ENCODE measurements at regions not wholly inside any gene's neighbourhood (a gene's known extent, or its start where the extent isn't known, plus 50 kb on each side); places are given as distances from the start of the nearest gene placed in this dataset.
A peak's percentile ranks its signal among the peaks of the same experiment; 100 is the strongest.

DNA sequence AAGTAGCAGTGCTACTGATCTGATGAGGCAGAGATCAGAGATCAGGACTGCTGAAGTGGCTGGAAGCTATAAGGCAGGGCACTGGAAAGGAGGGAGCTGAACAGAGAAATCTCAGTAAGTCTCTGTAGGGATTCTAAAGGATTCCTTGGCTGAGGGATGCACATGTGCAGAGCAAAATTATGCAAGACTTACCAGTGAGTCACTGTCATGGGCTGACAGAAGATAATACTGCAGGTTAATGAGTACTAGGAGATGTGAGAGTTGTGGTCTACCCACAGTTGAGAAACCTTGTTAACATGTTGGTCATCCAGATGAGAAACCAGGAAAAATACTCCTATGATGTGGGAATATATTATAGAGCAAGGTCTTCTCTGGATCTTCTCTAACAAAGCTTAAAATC is 378.1 kb downstream of the HAPSTR1 start:
- Histone ChIP-seq H3K27me3 (ENCODE audit: control insufficient read depth, insufficient read depth, low read length) (no peaks in the 10 kb centered on the region), H3K4me1 (ENCODE audit: control insufficient read depth, extremely low read depth, insufficient read depth, low read length) (no peaks in the 10 kb centered on the region), H3K79me2 (ENCODE audit: control insufficient read depth, insufficient read depth, low read length) (no peaks in the 10 kb centered on the region), H3K4me3 (replicated peaks in 1 of 4; ENCODE audit: control extremely low read depth in 1 of 4, insufficient read depth in 1 of 4, low read depth in 3 of 4, low read length in 4 of 4) (no peak overlapping the region), H3K27ac (ENCODE audit: insufficient read depth, low read length) (no peak overlapping the region), H4K20me1 (ENCODE audit: control insufficient read depth, extremely low read depth, insufficient read depth, low read length) (no peaks in the 10 kb centered on the region), H2AFZ (ENCODE audit: low read length) (no peak overlapping the region), H3K9me3 (ENCODE audit: control insufficient read depth, insufficient read depth, low read depth, low read length) (no peaks in the 10 kb centered on the region), H3K9ac (ENCODE audit: insufficient read depth, low read length) (no peak overlapping the region), H3K36me3 (ENCODE audit: control insufficient read depth, insufficient read depth, low read length) (no peaks in the 10 kb centered on the region), H3K4me2 (ENCODE audit: extremely low read depth, insufficient read depth, low read length) (no peak overlapping the region)
- TF ChIP-seq, protein P1, sequence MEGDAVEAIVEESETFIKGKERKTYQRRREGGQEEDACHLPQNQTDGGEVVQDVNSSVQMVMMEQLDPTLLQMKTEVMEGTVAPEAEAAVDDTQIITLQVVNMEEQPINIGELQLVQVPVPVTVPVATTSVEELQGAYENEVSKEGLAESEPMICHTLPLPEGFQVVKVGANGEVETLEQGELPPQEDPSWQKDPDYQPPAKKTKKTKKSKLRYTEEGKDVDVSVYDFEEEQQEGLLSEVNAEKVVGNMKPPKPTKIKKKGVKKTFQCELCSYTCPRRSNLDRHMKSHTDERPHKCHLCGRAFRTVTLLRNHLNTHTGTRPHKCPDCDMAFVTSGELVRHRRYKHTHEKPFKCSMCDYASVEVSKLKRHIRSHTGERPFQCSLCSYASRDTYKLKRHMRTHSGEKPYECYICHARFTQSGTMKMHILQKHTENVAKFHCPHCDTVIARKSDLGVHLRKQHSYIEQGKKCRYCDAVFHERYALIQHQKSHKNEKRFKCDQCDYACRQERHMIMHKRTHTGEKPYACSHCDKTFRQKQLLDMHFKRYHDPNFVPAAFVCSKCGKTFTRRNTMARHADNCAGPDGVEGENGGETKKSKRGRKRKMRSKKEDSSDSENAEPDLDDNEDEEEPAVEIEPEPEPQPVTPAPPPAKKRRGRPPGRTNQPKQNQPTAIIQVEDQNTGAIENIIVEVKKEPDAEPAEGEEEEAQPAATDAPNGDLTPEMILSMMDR (conservative IDR thresholded peaks at IDR 0.05 in 1 of 2, IDR thresholded peaks at IDR 0.05 in 1 of 2; ENCODE audit: low read depth in 1 of 2, low read length in 2 of 2): no peak
- no peak for TF ChIP-seq EZH2 (IDR thresholded peaks at IDR 0.05; ENCODE audit: low read length, missing control alignments)
- DNase-seq (ENCODE audit: low read depth in 2 of 2): peak in 1 of 2 donors; percentile 36

DNA sequence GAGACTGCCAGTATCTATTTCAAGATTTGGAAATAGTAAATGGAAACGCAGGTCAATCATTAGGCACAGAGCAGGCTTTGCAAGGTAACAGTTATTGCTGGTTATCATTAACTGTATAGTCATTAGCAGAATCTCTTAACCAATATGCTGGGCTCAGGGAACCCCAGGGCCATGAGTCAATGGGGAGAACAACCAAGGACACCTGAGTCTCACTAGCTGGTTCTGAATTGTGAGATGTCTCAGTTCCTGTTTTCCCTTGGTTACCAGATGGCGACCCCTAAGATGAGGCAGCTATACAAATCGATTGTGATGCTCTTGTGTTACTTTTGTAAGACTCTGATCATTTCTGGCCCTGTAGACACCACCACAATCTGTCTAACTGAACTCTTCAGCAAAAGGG is 385.3 kb downstream of the HAPSTR1 start:
- Histone ChIP-seq H3K79me2 (ENCODE audit: control insufficient read depth, insufficient read depth, low read length) (no peaks in the 10 kb centered on the region), H2AFZ (ENCODE audit: low read length) (no peak overlapping the region), H3K9ac (ENCODE audit: insufficient read depth, low read length) (no peak overlapping the region), H3K36me3 (ENCODE audit: control insufficient read depth, insufficient read depth, low read length) (no peaks in the 10 kb centered on the region), H4K20me1 (ENCODE audit: control insufficient read depth, extremely low read depth, insufficient read depth, low read length) (no peaks in the 10 kb centered on the region), H3K4me2 (ENCODE audit: extremely low read depth, insufficient read depth, low read length) (no peak overlapping the region), H3K27me3 (ENCODE audit: control insufficient read depth, insufficient read depth, low read length) (no peaks in the 10 kb centered on the region), H3K4me1 (ENCODE audit: control insufficient read depth, extremely low read depth, insufficient read depth, low read length) (no peaks in the 10 kb centered on the region), H3K9me3 (ENCODE audit: control insufficient read depth, insufficient read depth, low read depth, low read length) (no peaks in the 10 kb centered on the region), H3K27ac (ENCODE audit: insufficient read depth, low read length) (no peak overlapping the region), H3K4me3 (replicated peaks in 1 of 4; ENCODE audit: control extremely low read depth in 1 of 4, insufficient read depth in 1 of 4, low read depth in 3 of 4, low read length in 4 of 4) (no peak overlapping the region)
- TF ChIP-seq EZH2 (IDR thresholded peaks at IDR 0.05; ENCODE audit: low read length, missing control alignments): no peak
- TF ChIP-seq, protein P1 (conservative IDR thresholded peaks at IDR 0.05 in 1 of 2, IDR thresholded peaks at IDR 0.05 in 1 of 2; ENCODE audit: low read depth in 1 of 2, low read length in 2 of 2): no peak
- DNase-seq (ENCODE audit: low read depth in 2 of 2): no peak

DNA sequence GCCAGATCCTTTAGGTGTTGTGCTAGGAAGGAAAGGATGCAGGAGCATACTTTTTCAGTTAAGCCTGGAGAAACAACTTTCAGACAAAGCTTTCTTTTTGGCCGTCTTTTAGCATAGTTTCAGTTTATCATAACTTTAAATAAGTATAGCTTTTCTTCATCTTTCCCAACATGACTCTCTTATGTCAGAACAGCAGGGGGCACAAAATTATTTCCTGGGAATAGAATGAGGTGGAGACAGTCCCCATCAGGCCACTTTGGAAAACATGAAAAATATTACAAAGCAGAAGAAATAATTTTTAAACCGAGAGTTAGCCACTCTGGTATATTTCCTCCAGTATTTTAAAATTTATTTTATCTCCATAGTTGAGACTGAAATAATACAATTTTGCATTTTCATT is 387.6 kb downstream of the HAPSTR1 start:
- Histone ChIP-seq H3K79me2 (ENCODE audit: control insufficient read depth, insufficient read depth, low read length) (no peaks in the 10 kb centered on the region), H3K27me3 (ENCODE audit: control insufficient read depth, insufficient read depth, low read length) (no peaks in the 10 kb centered on the region), H3K9me3 (ENCODE audit: control insufficient read depth, insufficient read depth, low read depth, low read length) (no peaks in the 10 kb centered on the region), H3K9ac (ENCODE audit: insufficient read depth, low read length) (no peak overlapping the region), H3K4me1 (ENCODE audit: control insufficient read depth, extremely low read depth, insufficient read depth, low read length) (no peaks in the 10 kb centered on the region), H3K36me3 (ENCODE audit: control insufficient read depth, insufficient read depth, low read length) (no peaks in the 10 kb centered on the region), H3K27ac (ENCODE audit: insufficient read depth, low read length) (no peak overlapping the region), H3K4me2 (ENCODE audit: extremely low read depth, insufficient read depth, low read length) (no peak overlapping the region), H2AFZ (ENCODE audit: low read length) (no peak overlapping the region), H3K4me3 (replicated peaks in 1 of 4; ENCODE audit: control extremely low read depth in 1 of 4, insufficient read depth in 1 of 4, low read depth in 3 of 4, low read length in 4 of 4) (no peak overlapping the region), H4K20me1 (ENCODE audit: control insufficient read depth, extremely low read depth, insufficient read depth, low read length) (no peaks in the 10 kb centered on the region)
- no peak for TF ChIP-seq EZH2 (IDR thresholded peaks at IDR 0.05; ENCODE audit: low read length, missing control alignments)
- TF ChIP-seq, protein P1 (conservative IDR thresholded peaks at IDR 0.05 in 1 of 2, IDR thresholded peaks at IDR 0.05 in 1 of 2; ENCODE audit: low read depth in 1 of 2, low read length in 2 of 2): no peak
- no peak for DNase-seq (ENCODE audit: low read depth in 2 of 2)

All from fibroblast of lung (primary cell).